GM19397 (cell line): ENCODE measurements at regions not wholly inside any gene's neighbourhood (a gene's known extent, or its start where the extent isn't known, plus 50 kb on each side); places are given as distances from the start of the nearest gene placed in this dataset.

Experiments used
- ATAC-seq: cut with Tn5 transposase; IDR thresholded peaks from one replicate; pipeline ENCODE4 v1.9.1; 2021; ENCODE audit warnings: mild to moderate bottlenecking, moderate library complexity; ENCODE audit not compliant: unreplicated experiment

DNA sequence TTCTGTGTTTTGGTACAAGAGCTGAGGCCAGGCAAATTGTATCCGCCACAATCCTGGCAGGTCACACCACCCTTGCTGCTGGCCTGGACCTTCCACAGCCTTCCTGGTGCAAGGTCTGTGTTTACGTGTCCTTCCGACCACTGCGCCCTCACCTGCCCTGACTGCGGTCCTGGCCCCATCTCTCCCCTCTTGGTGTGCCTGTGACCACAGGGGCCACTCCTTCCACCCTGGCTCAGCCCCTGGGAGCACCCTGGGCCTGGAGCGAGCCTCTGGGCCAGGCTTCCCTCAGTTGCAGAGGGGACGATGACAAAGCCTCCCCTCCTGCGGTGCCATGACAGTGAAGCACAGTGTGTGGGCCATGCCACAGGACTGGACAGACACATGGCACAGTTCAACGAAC is 104.5 kb downstream of the PLXNA1 start:
- ATAC-seq, result no peak

DNA sequence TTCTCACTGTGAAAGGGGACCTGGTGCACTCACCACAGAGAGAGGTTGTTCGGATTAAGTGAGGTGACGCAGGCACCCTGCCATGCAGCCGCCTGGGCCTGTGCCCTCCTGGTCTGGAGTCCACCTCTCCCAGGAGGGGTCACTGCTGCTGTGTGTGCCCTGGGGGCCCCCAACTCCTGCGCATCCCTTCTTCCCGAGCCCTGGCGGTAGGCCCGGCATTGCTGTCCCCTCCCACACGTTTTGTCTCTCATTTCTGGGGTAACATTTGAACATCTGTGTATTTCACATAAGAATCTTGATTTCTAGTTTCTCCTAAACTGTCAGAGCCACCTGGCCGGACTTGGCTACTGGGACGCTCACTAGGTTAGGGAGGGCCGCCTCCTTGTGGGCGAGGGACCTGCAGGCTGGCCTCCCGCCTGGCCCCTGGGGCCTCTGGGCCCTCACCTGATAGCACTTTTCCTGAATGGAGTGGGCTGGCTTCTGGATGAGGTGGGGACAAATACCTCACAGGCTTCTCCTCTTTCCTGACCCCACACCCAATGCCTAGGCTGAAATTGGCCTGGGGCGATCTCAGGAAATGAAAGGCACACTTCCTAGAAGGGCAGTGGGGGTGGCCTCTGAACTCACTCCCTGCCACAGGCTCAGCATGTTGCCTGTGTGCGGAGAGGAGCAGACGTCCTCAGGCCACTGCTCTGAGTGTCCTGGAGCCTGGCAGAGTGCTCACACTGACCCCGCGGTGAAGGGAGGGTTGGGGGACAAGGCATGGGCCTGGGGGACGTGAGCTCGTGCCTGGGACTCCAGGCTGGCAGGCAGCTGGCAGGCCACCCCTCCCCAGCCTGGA is 104.2 kb upstream of the PRR23E start:
- no peak for ATAC-seq

- no peak for ATAC-seq
These were observed 103.3 kb upstream of the PRR23E start for GRCh38 chr3:127089486-127090145.

DNA sequence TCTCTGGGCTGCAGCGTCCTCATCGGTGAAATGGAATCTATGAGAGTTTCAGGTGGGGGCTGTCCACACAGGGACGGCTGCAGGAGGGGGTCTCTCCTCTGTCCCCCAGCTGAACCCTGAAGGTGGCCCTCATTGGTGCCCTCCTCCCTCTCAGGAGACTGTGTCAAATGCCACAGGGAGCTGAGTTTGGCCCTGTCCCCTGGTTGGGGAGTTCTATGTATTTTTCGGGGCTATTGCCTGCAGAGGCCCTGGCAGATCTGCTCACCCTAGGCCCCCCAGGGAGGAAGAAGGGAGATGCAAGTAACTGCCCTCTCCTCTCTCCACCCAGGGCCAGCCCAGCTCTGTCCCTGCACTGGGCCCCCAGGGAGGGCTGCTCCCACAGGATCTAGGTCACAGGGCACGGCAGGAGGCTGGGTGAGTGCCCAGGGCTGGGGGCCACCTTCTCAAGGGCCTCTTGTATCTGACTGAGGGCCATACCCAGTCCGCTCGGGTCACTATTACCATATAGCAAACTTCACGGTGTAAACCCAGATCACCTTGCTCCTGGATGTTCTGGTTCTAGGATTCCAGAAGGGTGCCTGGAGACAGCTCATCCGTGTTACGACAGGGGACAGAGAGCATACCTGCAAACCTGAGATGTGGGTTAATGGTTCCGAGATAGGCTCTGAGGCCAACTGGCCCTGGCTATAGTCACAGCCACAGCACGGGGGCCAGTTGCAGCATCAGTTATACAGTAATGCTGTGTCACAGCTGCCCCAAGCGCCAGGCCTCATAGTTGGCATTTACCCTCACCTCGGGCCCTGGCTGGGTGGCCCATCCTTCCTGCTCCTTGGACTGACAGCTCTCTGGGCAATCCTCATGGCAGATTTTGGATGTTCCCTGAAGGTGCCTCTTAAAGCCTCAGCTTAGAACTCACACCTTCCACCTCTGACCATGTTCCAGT is 102.4 kb upstream of the PRR23E start:
- no peak for ATAC-seq

DNA sequence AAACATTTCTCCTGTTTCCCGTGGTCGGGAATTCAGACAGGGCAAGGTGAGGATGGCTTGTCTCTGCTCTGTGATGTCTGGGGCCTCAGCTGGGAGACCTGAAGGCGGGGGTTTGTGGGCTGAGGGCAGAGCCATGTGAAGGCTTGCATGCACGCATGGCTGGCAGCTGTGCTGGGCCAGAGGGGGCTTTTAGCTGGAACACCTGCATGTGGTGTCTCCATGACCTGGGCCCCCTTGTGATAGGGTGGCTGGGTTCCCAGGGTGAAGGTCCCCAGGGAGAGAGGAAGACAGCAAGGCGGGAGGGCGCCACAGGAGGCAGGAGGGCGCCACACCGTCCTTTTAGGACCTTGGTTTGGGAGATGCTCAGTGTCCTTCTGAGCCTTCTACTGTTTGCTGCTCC is 101.6 kb upstream of the PRR23E start:
- no peak for ATAC-seq

DNA sequence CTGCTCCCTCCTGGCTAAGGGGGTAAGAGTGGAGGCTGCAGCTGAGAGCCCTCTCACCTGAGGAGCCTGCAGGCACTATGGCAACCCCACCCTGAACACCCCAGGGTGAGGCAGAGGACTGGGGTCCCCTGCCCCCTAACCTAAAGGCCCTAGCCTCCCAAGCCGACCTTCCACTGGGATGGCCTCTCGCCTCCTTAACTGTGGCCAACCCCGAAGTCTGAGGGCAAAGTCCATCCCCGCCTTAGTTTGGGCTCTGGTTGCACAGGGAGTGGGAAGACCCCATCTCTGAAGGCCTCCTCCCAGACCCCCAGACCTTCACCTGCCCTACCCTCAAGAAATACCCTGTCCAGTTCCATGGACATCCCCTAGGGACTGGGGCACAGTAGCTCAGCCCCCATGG is 100.6 kb upstream of the PRR23E start:
- no peak for ATAC-seq

DNA sequence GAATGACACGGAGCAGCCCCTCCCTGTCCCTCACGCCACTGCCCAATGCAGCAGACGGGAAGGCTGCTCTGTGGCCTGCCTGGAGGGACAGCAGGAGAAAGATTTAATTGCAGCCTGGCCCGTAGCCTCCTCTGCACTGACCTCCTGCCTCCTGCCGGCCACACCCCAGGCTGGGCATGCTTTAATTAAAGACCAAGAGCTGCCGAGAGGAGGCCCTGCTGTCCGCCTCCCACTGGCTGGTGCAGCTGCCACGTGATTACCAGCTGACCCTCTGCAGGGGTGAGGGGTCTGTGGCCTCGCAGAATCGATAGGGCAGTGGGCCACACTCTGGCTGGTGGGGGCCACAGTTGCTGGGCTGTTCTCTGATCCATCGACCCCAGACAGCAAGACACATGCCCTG is 100.2 kb upstream of the PRR23E start:
- ATAC-seq, result no peak

- ATAC-seq, result no peak
These were observed 99.6 kb upstream of the PRR23E start for GRCh38 chr3:127093312-127093711.

DNA sequence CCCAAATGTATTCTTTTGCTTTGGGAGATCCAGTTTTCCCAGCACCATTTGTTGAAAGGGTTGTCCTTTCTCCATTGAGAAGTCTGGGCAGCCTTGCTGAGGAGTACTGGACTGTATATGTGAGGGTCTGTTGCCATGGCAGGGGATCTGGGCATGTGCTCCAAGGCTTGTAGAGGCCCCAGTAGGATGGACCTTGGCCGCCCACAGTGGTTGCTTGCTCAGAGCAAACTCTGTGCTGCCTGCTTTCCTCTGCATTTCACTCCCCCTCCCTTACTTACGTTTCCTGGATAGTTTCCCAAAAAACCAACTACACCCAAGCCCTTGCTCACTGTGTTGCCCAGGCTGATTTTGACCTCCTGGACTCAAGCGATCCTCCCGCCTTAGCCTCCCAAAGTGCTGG is 97.2 kb upstream of the PRR23E start:
- no peak for ATAC-seq

DNA sequence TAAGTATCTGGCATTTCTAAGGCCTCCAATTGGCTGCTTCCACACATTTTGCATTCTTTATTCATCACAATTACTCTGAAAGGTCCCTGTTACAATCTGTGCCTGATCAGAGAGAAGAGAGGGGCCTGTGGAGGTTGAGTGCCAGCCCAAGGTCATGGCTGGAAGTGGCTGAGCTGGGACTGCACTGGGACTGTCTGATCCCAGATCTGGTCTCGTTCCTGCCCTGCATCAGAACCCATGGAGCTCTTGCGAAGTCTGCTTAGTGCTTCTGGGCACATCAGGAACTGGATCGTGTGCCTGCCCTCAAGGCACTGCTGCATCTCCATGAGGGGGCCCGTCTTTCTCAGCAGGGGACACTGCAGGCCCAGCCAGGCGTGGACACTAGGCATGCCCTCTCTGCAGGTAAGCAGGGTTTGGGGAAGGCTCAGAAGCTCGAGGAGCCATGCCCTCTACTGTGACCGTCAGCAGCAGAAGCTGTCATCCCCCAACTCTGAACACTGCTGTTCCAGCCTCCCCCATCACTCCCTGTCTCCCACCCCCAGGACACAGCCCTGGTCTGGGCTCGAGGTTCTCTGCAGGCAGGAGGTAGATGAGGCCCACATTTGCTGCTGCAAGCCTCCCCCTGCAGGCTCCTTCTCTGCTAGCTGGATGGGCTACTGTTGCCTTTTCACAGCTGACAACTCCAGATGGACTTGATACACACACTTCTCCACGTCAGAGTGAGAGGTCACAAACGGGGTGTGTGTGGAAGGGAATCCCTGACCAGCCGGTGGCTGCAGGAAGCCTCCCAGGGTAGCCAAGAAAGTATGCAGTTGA is 96.5 kb upstream of the PRR23E start:
- ATAC-seq, result no peak

DNA sequence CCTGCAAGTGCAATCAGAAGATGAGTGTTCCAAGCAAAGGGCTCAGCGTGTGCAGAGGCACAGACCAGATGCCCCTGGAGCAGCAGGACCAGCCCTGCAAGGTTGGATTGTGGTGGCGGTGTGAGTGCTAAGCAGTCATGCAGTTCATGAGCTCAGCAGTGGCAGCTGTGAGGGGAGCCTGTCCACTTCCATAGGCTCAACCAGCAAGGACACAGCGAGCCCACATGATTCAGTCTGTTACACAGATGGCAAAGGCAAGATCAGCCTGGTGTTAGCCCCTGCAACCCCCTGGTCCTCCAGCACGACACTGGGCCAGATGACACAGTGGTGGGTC is 95.9 kb upstream of the PRR23E start:
- no peak for ATAC-seq

DNA sequence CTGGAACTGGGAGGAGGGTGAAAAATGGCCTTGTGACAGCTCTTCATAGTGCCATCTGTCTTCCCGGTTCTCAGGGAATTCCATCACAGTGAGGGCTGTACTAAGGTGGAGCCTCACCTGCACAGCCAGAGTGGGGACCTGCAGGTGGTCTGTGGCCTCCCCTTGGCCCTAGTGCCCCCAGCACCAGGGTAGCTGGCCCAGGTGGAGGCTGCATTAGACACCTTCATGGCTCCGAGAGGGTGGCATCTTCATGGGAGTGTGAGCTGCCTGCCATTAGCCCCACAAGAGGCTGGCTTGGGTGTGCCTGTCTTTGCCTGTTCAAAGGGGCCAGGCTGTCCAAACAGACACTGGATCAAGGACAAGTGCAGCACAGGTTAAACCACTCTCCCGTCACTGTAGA is 95.5 kb upstream of the PRR23E start:
- ATAC-seq, result no peak

DNA sequence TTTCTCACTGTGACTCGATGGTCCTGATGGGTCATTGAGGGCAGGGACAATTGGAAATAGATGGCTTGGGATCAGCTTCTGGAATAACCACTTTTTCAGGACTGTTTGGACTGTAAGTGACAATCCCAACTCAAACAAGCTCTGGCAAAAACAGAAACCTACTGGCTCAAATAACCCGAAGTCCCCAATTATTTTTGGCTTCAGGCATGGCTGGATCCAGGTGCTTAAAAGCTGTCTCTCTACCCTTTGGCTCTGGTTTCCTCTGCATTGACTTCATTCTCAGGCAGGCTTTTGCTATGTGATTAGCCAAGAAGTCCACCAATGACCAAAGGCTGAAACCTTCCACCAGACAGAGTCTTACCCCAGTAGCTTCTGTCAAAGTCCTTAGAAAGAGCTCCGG is 92.9 kb upstream of the PRR23E start:
- ATAC-seq, result no peak

DNA sequence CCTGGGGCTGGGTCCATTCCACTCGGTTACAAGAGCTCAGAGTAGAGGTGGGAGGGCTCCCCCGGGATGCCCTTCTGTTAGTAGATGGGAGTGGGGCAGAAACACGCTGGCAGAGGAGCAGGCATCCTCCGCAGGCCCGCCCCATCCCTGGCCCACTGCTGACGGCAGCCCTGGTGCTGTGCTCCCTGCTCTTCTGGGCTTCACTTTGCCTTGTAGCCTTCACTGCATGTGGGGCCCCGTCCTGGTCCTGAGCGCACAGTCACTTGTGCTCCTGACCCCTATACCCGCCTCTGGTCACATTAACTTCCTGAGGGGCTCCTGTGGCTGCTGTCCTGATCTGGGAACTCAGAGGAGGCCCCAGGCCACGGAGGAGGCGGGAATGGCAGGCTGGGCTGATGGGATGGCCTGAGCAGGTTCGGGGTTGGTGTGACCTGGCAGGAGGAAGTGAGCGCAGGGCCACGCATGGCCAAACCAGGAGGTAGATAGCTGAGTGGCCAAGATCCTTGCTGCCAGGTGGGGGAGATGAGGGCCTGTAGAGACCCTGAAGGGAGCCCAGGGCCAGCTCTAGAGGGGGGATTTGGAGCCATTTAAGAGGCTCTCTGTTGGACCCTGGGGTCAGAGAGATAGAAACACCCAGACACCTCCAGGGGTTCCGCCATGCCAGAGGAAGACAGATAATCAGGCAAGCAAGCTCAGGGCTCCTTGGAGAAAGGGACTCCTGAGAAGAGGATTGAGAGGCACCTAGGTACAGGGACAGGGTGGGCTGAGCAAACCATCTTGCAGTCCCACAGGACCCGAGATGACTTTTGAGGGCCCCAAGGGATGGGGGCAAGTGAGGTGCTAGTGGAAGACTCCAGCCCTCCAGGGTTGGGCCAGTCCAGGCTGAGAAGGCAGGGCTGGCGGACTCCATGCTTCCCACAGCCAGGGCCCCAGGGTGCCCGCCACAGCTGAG is 92.2 kb upstream of the PRR23E start:
- no peak for ATAC-seq

GRCh38 chr3:127101411-127102187 is 91.3 kb upstream of the PRR23E start:
- no peak for ATAC-seq

GRCh38 chr3:127102188-127102520 is 90.8 kb upstream of the PRR23E start:
- no peak for ATAC-seq

DNA sequence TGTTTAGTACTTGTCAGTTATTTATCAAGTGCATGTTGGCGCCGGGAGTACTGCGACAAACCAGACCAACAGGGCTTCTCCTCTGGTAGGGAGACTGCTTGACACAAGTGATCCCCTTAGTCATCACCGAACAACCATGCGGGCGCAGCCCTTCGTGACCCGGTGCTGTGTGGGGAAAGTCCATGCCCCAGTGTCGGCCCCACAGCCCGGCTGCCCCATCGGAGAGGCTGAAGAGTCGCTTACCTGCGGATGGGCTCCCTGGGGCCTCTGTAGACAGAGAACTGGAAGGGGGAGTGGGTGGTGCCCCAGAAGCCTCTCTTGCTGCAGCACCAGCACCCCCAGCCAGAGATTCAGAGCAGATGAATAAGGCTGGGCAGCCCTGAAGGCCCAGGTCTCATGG is 90.3 kb upstream of the PRR23E start:
- ATAC-seq, result no peak

DNA sequence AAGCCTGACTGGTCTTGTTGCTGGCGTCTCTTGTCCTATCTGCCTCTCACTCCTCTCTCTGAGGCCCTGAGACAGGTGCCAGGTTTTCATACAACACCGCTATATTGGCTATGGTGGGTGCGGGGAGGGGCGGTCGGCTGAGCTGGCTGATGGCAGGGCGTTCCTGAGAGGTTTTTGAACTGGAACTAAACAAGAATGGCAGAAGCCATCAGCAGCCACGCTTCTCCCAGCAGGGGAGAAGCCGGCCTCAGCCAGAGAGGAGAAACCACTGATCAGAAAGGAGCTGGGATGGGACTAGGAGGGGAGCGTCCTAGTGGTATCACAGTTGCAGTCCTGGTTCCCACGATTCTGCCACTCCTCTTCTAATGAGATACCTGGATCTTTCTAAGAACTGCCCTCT is 89.9 kb upstream of the PRR23E start:
- no peak for ATAC-seq

GRCh38 chr3:127104586-127104985 is 88.3 kb upstream of the PRR23E start:
- ATAC-seq, result no peak
